Activated CD8-positive, alpha-beta T cell treated with anti-CD3 and anti-CD28 coated beads for 36 hours (primary cell): ENCODE measurements at regions not wholly inside any gene's neighbourhood (a gene's known extent, or its start where the extent isn't known, plus 50 kb on each side); places are given as distances from the start of the nearest gene placed in this dataset.

Experiments
- ATAC-seq: fragments of 200-7000 bp; cut with Tn5 transposase; one replicate; pipeline ENCODE4 v1.10.0; 2021; ENCODE audit warnings: mild to moderate bottlenecking, moderate library complexity
- CTCF ChIA-PET: fragments of 350-600 bp; sonication (Branson Sonifier 250); formaldehyde crosslinking; loops from one replicate; lab custom pipeline; 2021; ENCODE audit warnings: antibody characterized with exemption; lab: Charles Lee
- POLR2A ChIA-PET: fragments of 350-600 bp; sonication (Branson Sonifier 250); formaldehyde crosslinking; loops from one replicate; lab custom pipeline; 2021; ENCODE audit warnings: antibody characterized with exemption; lab: Charles Lee
- DNase-seq: peaks from one replicate; pipeline ENCODE4 v3.0.0-alpha.2; 2020
- H3K27ac Mint-ChIP-seq: one replicate; pipeline ENCODE4 v1.8.0; 2021; ENCODE audit warnings: mild to moderate bottlenecking, mixed read lengths
- H3K27me3 Mint-ChIP-seq: one replicate; pipeline ENCODE4 v1.8.0; 2021; ENCODE audit warnings: mixed read lengths
- H3K36me3 Mint-ChIP-seq: one replicate; pipeline ENCODE4 v1.8.0; 2021; ENCODE audit warnings: low read depth, mixed read lengths
- H3K4me1 Mint-ChIP-seq: one replicate; pipeline ENCODE4 v1.8.0; 2021; ENCODE audit warnings: low read depth, mixed read lengths
- H3K4me3 Mint-ChIP-seq: one replicate; pipeline ENCODE4 v1.8.0; 2021; ENCODE audit warnings: mild to moderate bottlenecking, moderate library complexity, mixed read lengths
- H3K9me3 Mint-ChIP-seq: one replicate; pipeline ENCODE4 v1.8.0; 2021; ENCODE audit warnings: mixed read lengths
- intact Hi-C: fragments of 100-400 bp; cut with micrococcal nuclease; formaldehyde crosslinking; loops from one replicate; pipeline ENCODE4 v1.10.0; 2022
- TF ChIP-seq, protein P1 (sequence below): fragments of 200-600 bp; IDR thresholded peaks from one replicate; pipeline ENCODE4 v1.8.0; 2022; ENCODE audit warnings: antibody characterized with exemption, mild to moderate bottlenecking

DNA sequence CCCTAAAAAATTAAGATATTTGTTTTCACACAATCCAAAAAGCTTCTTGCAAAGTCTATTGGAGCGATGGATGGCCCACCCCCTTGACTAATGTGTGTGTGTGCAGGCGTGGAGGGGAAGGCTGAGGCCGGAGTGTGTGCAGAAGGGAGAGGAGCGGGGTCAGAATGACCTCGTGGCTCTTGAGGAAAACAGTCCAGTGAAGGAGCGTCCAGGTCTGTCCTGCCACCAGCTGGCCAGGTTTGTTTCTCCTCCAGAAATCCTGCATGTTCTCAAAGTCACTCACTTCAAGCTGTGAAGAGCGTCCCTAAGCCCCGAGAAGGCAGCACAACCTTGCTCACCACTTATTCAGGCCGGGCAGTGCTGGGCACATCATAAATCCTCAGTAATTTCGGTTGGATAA lies 69.5 kb upstream of the SSX2IP start:
- Mint-ChIP-seq H3K27ac (no peak overlapping the region), H3K4me3 (no peak overlapping the region), H3K4me1 (peaks cover 10% of the 10 kb centered on the region), H3K36me3 (no peaks in the 10 kb centered on the region), H3K9me3 (no peaks in the 10 kb centered on the region), H3K27me3 (peaks cover 8% of the 10 kb centered on the region)
- TF ChIP-seq, protein P1, sequence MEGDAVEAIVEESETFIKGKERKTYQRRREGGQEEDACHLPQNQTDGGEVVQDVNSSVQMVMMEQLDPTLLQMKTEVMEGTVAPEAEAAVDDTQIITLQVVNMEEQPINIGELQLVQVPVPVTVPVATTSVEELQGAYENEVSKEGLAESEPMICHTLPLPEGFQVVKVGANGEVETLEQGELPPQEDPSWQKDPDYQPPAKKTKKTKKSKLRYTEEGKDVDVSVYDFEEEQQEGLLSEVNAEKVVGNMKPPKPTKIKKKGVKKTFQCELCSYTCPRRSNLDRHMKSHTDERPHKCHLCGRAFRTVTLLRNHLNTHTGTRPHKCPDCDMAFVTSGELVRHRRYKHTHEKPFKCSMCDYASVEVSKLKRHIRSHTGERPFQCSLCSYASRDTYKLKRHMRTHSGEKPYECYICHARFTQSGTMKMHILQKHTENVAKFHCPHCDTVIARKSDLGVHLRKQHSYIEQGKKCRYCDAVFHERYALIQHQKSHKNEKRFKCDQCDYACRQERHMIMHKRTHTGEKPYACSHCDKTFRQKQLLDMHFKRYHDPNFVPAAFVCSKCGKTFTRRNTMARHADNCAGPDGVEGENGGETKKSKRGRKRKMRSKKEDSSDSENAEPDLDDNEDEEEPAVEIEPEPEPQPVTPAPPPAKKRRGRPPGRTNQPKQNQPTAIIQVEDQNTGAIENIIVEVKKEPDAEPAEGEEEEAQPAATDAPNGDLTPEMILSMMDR: no peak
- DNase-seq (no peak), ATAC-seq (no peak)
- intact Hi-C loops: no loop called here
- ChIA-PET POLR2A (interaction anchor here (1.2 kb wide), 1 partner anchor 17 kb away, joined by 3 read pairs; no protein-coding TSS in a partner anchor), CTCF (interaction anchor here (1.0 to 6.4 kb wide), 8 partner anchors 10 to 318 kb away, joined by 3 to 46 read pairs (median 6); no protein-coding TSS in a partner anchor)

DNA sequence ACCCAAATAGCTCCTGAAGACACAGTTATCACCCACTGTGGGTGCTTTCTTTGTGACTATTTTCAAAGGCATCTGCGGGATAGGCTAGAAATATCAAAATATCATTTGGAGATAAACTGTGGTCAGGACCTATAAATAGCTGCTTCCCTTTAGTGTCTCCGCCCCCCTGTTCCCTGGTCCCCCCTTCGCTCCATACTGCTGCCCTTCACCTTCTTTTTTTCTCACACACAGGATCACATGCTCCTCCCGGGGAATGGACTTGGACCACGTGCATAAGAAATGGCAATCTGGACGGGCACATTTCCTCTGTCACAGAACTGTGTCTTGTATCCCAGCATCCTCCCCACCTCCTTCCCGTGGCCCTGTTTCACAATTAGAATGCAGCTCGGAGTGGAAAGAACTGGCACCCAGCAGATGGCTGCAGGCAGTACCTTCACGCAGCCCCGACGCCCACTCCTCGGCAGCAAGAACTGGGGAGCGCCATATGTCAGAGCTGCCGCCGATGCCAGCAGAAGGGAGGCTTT lies 68.8 kb upstream of the SSX2IP start:
- peaks cover 10% of the 10 kb centered on the region for H3K4me1 Mint-ChIP-seq
- peak; percentile 75 for ATAC-seq
- ChIA-PET CTCF (interaction anchor here (1.4 to 6.4 kb wide), 8 partner anchors 11 to 317 kb away, joined by 4 to 46 read pairs (median 6); no protein-coding TSS in a partner anchor), POLR2A (interaction anchor here (1.2 kb wide), 1 partner anchor 18 kb away, joined by 3 read pairs; no protein-coding TSS in a partner anchor)
- H3K27me3 Mint-ChIP-seq: peaks cover 8% of the 10 kb centered on the region
- TF ChIP-seq, protein P1: no peak
- H3K36me3 Mint-ChIP-seq: no peaks in the 10 kb centered on the region
- intact Hi-C loops: no loop called here
- no peaks in the 10 kb centered on the region for H3K9me3 Mint-ChIP-seq
- peak overlapping the region; percentile 23 for H3K4me3 Mint-ChIP-seq
- peak; percentile 37 for DNase-seq
- H3K27ac Mint-ChIP-seq: no peak overlapping the region

DNA sequence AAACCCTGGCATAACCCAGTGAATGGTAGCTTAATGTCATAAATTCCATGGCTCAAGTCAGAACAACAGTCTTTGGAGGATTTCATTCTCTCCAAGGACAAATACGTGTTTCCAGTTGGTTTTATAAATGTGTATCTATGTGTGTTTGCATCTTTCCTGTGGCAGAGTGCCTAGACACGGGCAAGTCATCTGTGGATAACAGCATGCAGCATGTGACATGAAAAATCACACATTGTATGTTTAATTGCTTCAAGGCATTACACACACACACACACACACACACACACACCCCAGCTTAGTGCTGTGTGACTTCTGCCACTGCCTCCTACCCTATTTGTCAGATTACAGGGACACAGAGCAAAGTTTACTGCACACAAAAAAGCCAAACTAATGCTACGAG lies 68.2 kb upstream of the SSX2IP start:
- Mint-ChIP-seq H3K36me3 (no peaks in the 10 kb centered on the region), H3K4me3 (no peak overlapping the region), H3K9me3 (no peaks in the 10 kb centered on the region), H3K27me3 (peaks cover 8% of the 10 kb centered on the region), H3K4me1 (peaks cover 10% of the 10 kb centered on the region), H3K27ac (no peak overlapping the region)
- TF ChIP-seq, protein P1: no peak
- intact Hi-C loops: no loop called here
- POLR2A ChIA-PET: no interaction called here
- CTCF ChIA-PET: interaction anchor here (0.8 to 6.4 kb wide), 12 partner anchors 11 to 617 kb away, joined by 3 to 46 read pairs (median 6); no protein-coding TSS in a partner anchor
- ATAC-seq (no peak), DNase-seq (no peak)

DNA sequence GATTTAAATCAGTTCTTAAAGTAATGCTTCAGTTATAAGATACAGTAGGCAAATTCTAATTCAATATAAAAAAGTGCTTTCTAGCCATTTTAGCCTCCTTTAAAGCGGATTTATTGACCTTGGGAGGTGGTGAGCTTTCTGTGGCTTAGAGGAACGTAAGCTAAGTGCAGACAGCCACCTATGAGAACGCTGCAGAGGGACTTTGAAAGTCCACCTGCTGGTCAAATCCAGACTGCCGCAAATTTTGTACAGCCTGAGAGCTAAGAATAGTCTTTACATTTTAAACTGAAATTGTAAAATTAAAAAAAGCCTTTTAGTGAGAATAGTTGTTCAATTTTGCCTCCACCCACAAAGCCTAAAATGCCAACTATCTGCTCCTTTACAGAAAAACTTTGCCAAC lies 67.0 kb upstream of the SSX2IP start:
- Mint-ChIP-seq H3K9me3 (no peaks in the 10 kb centered on the region), H3K27me3 (peaks cover 5% of the 10 kb centered on the region), H3K36me3 (no peaks in the 10 kb centered on the region), H3K4me1 (peaks cover 10% of the 10 kb centered on the region), H3K4me3 (no peak overlapping the region), H3K27ac (no peak overlapping the region)
- TF ChIP-seq, protein P1: no peak
- ATAC-seq: no peak
- ChIA-PET POLR2A (no interaction called here), CTCF (interaction anchor here (0.7 to 6.0 kb wide), 8 partner anchors 11 to 188 kb away, joined by 3 to 31 read pairs (median 6); no protein-coding TSS in a partner anchor)
- intact Hi-C loops: no loop called here
- DNase-seq: no peak

DNA sequence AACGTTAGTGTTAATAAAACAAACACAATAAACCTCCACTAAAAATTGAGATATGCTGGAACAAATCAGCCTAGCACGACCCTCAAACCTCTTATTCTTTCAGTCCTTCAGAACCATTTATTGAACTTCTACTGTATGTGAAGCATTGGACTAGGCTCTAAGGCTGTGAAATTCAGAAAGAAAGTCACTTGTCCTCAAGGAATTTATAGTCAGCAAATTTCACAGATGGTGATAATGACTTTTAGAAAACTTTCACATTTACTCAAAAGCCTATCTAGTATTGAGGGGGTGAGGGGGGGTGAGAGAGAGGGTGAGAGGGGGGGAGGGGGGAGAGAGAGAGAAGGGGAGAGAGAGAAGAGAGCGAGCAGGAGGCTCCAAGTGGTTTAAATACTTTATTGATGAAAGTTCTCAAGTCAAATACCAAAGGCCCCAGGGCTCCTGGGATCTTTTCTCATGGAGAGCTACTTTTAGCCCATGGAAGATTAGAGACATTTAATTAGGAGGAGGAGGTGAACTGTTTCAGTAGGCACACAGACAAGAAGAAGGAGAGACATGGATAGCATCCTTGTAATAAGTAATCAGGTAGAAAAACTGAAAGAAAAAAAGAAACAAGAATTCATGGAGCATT lies 66.3 kb upstream of the SSX2IP start:
- TF ChIP-seq, protein P1: no peak
- intact Hi-C loops: no loop called here
- Mint-ChIP-seq H3K4me3 (no peak overlapping the region), H3K36me3 (no peaks in the 10 kb centered on the region), H3K27me3 (peaks cover 5% of the 10 kb centered on the region), H3K4me1 (peaks cover 10% of the 10 kb centered on the region), H3K27ac (no peak overlapping the region), H3K9me3 (no peaks in the 10 kb centered on the region)
- ATAC-seq: no peak
- POLR2A ChIA-PET: no interaction called here
- CTCF ChIA-PET: interaction anchor here (0.7 to 6.0 kb wide), 6 partner anchors 11 to 182 kb away, joined by 3 to 31 read pairs (median 6); no protein-coding TSS in a partner anchor
- no peak for DNase-seq
